ENCODE measurements at regions not wholly inside any gene's neighbourhood (a gene's known extent, or its start where the extent isn't known, plus 50 kb on each side); places are given as distances from the start of the nearest gene placed in this dataset.

- no CpG with 5 or more reads among the region's 4 CpGs for WGBS (ENCODE audit: insufficient coverage)
- Histone ChIP-seq H3K27ac (ENCODE audit: low read length in 2 of 2) (no peak overlapping the region), H3K9me3 (ENCODE audit: control extremely low read depth in 1 of 3, control insufficient read depth in 2 of 3, insufficient read depth in 1 of 3, low read length in 2 of 3) (peaks cover 0 to 8% (median 0%) of the 10 kb centered on the region in 3 donors), H3K4me2 (replicated peaks; ENCODE audit: low read depth, low read length, poor library complexity, severe bottlenecking) (no peak overlapping the region), H4K20me1 (ENCODE audit: control insufficient read depth, insufficient read depth, low read length, poor library complexity, severe bottlenecking) (no peaks in the 10 kb centered on the region), H3K4me3 (ENCODE audit: control extremely low read depth in 1 of 5, extremely low read depth in 1 of 5, insufficient read depth in 1 of 5, low read depth in 2 of 5, low read length in 4 of 5) (no peak overlapping the region), H3K9ac (ENCODE audit: low read length) (no peak overlapping the region), H3K36me3 (replicated peaks in 1 of 2; ENCODE audit: control extremely low read depth in 1 of 2, control insufficient read depth in 1 of 2, extremely low read depth in 1 of 2, insufficient read depth in 2 of 2, low read length in 1 of 2) (no peaks in the 10 kb centered on the region), H2AFZ (ENCODE audit: insufficient read depth, low read depth, low read length, poor library complexity, severe bottlenecking) (no peak overlapping the region), H3K4me1 (ENCODE audit: control insufficient read depth in 2 of 2, insufficient read depth in 2 of 2, low read length in 2 of 2) (no peaks in the 10 kb centered on the region), H3K27me3 (replicated peaks in 1 of 4; ENCODE audit: control extremely low read depth in 1 of 4, control insufficient read depth in 3 of 4, insufficient read depth in 4 of 4, low read length in 3 of 4) (no peaks in the 10 kb centered on the region), H3K79me2 (ENCODE audit: control insufficient read depth, insufficient read depth, low read length) (no peaks in the 10 kb centered on the region)
- ChIA-PET CTCF (no interaction called here), POLR2A (no interaction called here)
- Mint-ChIP-seq H3K9me3 (ENCODE audit: insufficient read depth) (peaks cover 4% of the 10 kb centered on the region), H3K4me1 (no peaks in the 10 kb centered on the region), H3K27ac (no peak overlapping the region), H3K4me3 (no peak overlapping the region), H3K27me3 (peaks cover 10% of the 10 kb centered on the region)
- no peak for DNase-seq
- TF ChIP-seq EZH2 (IDR thresholded peaks at IDR 0.05; ENCODE audit: borderline replicate concordance, insufficient read depth, low read depth, low read length, poor library complexity, severe bottlenecking) (no peak), CTCF (IDR thresholded peaks at IDR 0.05) (no peak)
- intact Hi-C loops (cut with micrococcal nuclease), result no loop called here
- ATAC-seq (ENCODE audit: low read depth), result no peak
These were observed 94.5 kb upstream of the FN1 start for GRCh38 chr2:215530191-215530968.

- Histone ChIP-seq H2AFZ (ENCODE audit: insufficient read depth, low read depth, low read length, poor library complexity, severe bottlenecking) (no peak overlapping the region), H3K9me3 (ENCODE audit: control extremely low read depth in 1 of 3, control insufficient read depth in 2 of 3, insufficient read depth in 1 of 3, low read length in 2 of 3) (peaks cover 0 to 7% (median 0%) of the 10 kb centered on the region in 3 donors), H3K9ac (ENCODE audit: low read length) (no peak overlapping the region), H3K4me3 (ENCODE audit: control extremely low read depth in 1 of 5, extremely low read depth in 1 of 5, insufficient read depth in 1 of 5, low read depth in 2 of 5, low read length in 4 of 5) (no peak overlapping the region), H3K36me3 (replicated peaks in 1 of 2; ENCODE audit: control extremely low read depth in 1 of 2, control insufficient read depth in 1 of 2, extremely low read depth in 1 of 2, insufficient read depth in 2 of 2, low read length in 1 of 2) (no peaks in the 10 kb centered on the region), H3K4me1 (ENCODE audit: control insufficient read depth in 2 of 2, insufficient read depth in 2 of 2, low read length in 2 of 2) (no peaks in the 10 kb centered on the region), H4K20me1 (ENCODE audit: control insufficient read depth, insufficient read depth, low read length, poor library complexity, severe bottlenecking) (no peaks in the 10 kb centered on the region), H3K27ac (ENCODE audit: low read length in 2 of 2) (no peak overlapping the region), H3K4me2 (replicated peaks; ENCODE audit: low read depth, low read length, poor library complexity, severe bottlenecking) (no peak overlapping the region), H3K27me3 (replicated peaks in 1 of 4; ENCODE audit: control extremely low read depth in 1 of 4, control insufficient read depth in 3 of 4, insufficient read depth in 4 of 4, low read length in 3 of 4) (no peaks in the 10 kb centered on the region), H3K79me2 (ENCODE audit: control insufficient read depth, insufficient read depth, low read length) (no peaks in the 10 kb centered on the region)
- Mint-ChIP-seq H3K27me3 (peaks cover 12% of the 10 kb centered on the region), H3K4me1 (no peaks in the 10 kb centered on the region), H3K27ac (no peak overlapping the region), H3K9me3 (ENCODE audit: insufficient read depth) (peaks cover 4% of the 10 kb centered on the region), H3K4me3 (no peak overlapping the region)
- TF ChIP-seq EZH2 (IDR thresholded peaks at IDR 0.05; ENCODE audit: borderline replicate concordance, insufficient read depth, low read depth, low read length, poor library complexity, severe bottlenecking), result no peak
- no peak for TF ChIP-seq CTCF (IDR thresholded peaks at IDR 0.05)
- DNase-seq (no peak), ATAC-seq (ENCODE audit: low read depth) (no peak)
- intact Hi-C loops (cut with micrococcal nuclease), result no loop called here
- WGBS (ENCODE audit: insufficient coverage), result 89% methylated on average over 1 of the region's 5 CpGs
- ChIA-PET CTCF (no interaction called here), POLR2A (no interaction called here)
These were observed 93.4 kb upstream of the FN1 start for GRCh38 chr2:215529271-215529670.
